ENCODE measurements at regions not wholly inside any gene's neighbourhood (a gene's known extent, or its start where the extent isn't known, plus 50 kb on each side); places are given as distances from the start of the nearest gene placed in this dataset.

DNA sequence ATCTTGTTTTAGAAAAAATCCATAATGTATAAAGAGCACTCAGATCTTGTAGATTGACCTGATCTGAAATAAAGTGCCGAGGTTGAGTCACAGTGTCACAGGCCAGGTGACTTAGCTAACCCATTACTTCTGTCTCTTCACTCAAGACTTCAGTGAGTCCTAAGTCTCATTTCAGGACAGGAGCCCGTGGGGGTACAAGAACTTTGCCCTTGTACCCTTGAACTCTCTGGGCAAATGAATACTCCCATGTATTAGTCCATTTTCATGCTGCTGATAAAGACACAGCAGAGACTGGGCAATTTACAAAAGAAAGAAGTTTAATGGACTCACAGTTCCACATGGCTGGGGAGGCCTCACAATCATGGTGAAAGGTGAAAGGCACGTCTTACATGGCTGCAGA is 160.2 kb downstream of the ZPLD1 start:
- POLR2A ChIA-PET, result no interaction called here
- CTCF ChIA-PET, result no interaction called here

DNA sequence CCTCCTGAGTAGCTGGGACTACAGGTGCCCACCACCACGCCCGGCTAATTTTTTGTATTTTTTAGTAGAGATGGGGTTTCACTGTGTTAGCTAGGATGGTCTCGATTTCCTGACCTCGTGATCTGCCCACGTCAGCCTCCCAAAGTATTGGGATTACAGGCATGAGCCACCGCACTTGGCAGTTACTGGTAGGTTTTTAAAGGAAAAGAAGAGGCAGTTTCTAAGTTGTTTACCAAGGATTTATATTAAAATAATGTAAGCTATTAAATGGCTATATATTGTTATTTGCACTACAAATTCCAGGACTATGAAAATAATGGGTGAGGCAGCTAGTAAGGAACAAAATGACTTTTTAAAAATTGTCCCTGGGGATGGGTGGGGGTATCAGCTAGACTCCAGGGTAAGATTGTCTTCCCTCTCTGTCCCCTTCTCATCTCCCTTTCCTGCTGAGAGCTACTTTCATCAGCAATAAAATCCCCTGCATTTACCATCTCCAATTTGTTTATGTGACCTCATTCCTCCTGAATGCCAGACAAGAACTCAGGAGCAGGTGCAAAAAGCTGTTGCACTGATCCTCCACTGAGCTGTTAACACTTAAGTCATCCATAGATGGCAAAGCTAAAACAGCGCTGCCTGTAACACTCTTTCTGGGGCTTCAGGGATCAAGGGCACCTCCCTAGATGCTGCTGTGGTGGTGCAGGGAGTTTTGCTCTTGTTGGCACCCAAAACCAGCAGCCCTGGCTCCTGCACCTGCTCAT is 165.2 kb downstream of the ZPLD1 start:
- POLR2A ChIA-PET, result no interaction called here

DNA sequence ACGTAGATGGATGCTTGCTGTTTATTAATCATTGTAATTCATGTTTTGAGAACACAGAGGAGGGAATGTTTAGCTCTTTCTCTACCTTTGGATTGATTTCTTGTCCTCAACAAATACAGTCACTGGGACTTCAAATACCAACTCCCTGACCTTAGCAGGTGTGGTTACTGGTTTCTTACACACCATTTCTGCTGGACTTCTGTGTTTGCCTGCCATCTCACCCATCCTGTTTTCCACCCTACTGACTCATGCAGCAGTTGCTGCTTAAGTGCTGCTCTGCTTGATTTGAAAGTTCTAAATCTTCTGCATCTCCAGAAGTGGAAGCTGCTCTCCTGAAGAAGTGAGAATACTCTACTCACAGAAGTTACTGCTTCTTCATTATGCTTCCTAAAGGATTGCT is 170.3 kb downstream of the ZPLD1 start:
- POLR2A ChIA-PET, result no interaction called here
- CTCF ChIA-PET, result no interaction called here

More for the DNA sequence above, 165.2 kb downstream of the ZPLD1 start:
- CTCF ChIA-PET, result interaction anchor here (0.6 kb wide), 1 partner anchor 359 kb away, joined by 3 read pairs; no protein-coding TSS in a partner anchor

DNA sequence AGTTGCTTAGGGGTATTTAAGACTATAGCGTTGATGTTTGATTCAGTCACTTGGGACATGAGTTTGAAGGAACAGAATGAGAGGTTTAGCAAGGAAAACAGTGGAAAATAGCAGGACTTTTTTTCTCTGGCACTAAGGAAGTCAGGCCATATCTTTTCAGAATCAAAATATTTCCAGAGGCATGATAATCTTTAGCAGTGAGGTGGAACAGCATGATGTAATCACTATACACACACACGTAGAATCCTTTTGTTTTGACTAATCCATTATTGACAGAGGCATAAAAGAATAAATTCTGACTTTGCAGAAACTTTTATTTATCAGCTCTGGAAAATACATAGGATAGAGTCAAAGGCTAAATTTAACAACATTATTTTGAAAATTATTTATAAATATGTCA is 174.1 kb downstream of the ZPLD1 start:
- ChIA-PET POLR2A (no interaction called here), CTCF (no interaction called here)

DNA sequence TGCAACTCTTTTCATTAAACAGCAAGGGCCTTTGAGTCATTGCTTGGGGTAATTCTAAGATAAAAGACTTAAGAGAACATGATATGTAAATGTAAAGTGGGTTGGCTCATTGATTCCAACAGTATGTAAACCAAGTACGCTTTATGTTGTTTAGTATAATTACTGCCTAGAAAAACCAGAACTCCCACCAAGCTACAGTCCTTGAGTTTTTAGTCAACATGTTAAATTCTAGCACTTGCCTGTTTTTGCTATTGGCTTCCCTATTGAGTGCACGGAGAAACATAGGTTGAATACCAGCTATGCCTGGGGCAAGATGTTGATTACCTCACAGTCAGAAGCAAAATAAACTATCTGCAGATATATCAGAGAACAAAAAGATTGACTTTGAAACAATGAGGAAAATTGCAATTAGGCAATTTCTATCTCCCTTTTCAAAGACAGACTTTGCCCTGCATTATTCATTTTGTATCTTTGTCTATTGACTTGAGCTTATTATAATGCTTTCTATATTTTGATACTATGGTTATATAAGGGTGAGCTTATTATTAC is 179.3 kb downstream of the ZPLD1 start:
- CTCF ChIA-PET, result no interaction called here
- POLR2A ChIA-PET, result no interaction called here

DNA sequence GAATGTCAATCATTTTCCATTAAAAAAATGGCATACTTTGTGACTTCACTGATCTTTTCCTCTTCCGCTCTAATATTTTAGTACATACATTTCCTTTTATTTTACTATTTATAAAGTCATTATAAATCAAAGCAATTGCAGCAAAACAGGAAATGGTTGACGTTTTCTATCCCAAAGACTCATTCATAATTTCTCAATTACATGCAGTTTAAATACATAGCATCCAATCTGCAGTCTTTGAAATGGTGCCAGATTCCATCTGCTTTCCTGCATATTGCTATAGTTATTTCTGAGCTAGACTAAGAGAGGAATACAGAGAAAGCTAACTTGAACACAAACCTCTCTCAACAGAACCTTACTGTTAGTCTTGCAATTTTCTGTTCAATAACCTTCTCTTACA is 179.8 kb downstream of the ZPLD1 start:
- CTCF ChIA-PET, result no interaction called here

DNA sequence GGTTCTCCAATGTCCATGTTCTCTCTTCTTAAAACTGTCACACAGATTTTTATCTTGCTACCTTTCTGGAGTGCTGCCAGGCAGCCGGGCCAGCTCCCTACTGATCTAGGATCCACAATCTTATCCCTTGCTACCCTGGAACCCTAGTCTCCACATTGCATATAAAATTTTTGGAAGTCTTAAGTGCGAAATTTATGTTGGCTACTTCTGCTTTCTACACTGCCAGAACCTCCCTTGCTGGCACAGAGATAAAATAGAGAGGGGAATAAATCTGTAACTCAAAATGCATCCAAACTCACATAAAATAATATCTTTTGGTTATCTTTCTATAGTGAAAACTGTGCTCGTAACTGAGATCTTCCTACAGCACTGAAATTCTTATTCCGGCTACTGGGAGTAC is 182.6 kb downstream of the ZPLD1 start:
- POLR2A ChIA-PET, result no interaction called here

More for the DNA sequence above, 179.8 kb downstream of the ZPLD1 start:
- POLR2A ChIA-PET, result no interaction called here

DNA sequence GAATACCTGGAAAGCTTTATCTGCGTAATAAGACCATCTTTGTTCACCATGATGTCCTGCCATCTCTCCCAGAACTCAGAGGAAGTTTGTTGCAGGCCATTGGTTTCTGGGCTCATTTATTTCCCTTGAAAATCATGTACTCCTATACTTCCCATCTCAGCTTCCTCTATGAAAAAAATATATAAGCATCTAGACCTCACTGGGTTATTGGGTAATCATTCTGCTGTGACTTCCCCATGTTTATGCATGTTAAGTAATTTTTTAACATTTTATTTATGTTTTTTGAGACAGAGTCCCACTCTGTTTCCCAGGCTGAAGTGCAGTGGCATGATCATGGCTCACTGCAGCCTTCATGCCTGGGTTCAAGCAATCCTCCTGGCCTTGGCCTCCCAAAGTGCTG is 184.5 kb downstream of the ZPLD1 start:
- ChIA-PET POLR2A (no interaction called here), CTCF (no interaction called here)

More for the DNA sequence above, 182.6 kb downstream of the ZPLD1 start:
- CTCF ChIA-PET, result no interaction called here

DNA sequence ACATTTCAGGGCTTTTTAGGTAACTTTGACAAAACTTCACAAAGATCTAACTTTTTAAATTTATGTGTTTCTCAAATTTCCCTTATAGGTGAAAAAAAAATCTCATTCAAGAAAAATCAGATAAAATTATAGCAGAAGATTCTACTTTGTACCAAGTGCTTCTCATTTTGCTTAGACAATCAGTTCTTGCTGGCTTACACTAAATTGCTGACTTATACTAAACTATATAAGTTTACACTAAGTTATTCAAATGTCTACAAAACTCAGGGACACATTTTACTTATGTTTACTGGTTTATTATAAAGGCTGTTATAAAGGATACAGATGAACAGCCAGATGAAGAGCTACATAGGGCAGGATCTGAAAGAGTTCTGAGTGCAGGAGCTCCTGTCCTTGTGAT is 195.1 kb downstream of the ZPLD1 start:
- POLR2A ChIA-PET, result no interaction called here
- CTCF ChIA-PET, result no interaction called here

DNA sequence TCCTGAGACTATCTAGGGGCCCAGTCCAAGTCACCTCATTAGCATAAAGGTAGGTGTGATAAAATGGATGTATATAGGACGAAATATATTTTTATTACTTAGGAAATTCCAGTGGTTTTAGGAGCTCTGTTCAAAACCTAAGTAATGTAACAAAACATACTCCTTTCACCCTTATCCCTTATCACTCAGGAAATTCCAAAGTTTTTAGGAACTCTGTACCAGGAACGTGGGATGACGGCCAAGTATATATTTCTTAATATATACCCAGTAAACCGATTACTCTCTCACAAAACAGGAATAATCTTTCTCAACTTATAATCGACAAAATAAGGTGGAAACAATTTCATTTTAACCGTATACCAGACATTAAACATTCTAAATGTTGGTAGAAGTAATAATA is 195.7 kb downstream of the ZPLD1 start:
- CTCF ChIA-PET, result no interaction called here
- POLR2A ChIA-PET, result no interaction called here

DNA sequence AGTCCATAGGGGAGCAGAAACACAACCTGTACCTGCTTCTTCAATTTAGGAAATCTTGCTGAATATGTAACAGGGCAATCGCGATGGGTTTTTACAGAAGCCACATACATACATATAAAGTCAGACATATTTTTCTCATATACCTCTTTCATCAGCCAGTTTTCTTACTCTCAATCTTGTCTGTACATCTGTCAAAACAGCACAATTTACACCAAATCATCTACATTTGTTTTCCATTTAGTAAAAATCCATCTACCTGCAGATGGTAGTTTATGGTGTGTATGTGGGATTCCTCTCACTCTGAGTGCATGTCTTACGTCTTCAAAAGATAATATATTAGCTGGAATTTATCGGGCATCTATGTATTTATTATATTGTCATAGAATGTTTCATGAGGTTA is 208.7 kb downstream of the ZPLD1 start:
- POLR2A ChIA-PET, result no interaction called here
- CTCF ChIA-PET, result no interaction called here

DNA sequence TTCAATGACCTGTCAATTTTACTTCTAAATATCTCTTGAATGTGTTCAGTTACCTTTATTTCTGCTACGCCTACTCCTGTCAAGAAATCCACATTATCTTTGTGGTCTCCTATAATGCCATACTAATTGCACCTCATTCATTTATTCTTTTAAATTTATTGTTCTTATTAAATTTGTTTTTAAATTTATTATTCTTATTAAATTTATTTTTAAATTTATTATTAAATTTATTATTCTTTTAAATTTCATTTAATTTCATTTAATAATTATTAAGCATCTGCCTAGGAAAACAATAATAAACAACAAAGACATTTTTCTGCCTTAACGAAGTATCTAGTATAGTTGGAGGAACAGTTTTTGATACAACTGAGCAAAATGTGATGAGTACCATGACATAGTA is 211.7 kb downstream of the ZPLD1 start:
- CTCF ChIA-PET, result no interaction called here

DNA sequence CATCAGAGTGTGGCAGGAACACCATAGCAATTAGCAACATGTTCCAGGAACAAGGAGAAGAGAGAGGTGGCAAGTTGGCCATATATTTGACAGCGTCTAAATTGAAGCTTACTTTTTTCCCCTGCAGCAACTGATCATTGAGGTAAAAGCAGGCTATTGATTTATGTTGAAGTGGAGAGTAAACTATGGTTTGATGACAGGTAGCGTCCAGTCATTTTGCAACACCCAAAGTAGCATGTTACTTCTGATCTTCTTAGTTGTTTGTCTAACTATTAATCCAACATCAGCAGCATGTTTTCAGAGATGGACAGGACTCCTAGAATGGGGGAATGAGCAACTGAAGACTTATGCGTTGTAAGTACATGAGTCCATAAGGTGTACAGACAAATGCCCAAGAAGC is 225.8 kb downstream of the ZPLD1 start:
- POLR2A ChIA-PET, result no interaction called here
- CTCF ChIA-PET, result no interaction called here

More for the DNA sequence above, 211.7 kb downstream of the ZPLD1 start:
- POLR2A ChIA-PET, result no interaction called here

DNA sequence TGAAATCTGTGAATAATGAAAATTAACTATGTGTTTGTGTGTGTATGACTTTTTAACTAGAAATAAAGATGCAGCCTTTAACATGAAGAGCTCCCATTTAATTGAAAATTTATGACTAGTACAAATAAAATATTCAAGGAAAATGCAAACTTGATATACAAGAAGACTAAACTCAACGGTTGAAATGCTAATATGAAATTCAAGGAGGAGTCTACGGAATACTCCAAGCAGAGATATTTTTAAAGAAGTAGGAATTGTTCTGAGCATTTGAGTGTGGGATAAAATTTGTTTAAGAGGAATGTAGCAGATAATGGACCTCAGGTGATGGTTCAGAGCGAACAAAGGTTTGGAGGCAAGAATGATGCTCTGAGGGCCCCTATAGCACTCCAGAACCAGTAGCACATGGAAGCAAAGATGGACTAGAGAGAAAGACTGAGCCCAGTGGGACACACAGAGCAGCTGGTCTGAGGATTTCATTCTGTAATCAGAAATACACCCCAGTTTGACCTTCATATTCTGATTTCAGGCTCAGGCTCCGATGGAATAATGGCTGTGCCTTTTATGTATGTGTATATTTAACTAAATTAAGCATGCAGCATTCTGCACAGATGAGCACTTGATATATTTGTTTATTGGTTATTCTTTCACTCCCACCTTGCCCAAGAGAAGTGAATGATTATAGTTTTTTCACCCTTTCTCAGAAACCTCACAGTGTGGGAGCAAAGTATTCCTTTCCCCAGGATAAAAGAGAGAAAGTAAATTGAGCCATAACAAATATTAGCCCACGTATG is 227.1 kb downstream of the ZPLD1 start:
- POLR2A ChIA-PET, result no interaction called here
- CTCF ChIA-PET, result no interaction called here

DNA sequence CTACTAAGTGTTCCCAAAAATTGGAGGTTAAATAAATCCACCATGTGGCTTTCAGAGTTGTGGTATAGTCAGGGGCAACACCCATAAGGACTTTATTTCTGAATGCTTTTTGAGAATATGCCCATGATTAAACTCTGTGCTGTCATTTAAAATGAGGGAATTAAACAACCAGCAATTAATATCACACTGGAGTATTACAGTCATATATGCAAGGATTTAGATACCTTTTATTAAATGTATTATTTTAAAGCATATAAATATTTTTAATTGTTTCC is 227.6 kb downstream of the ZPLD1 start:
- POLR2A ChIA-PET, result no interaction called here
- CTCF ChIA-PET, result no interaction called here

DNA sequence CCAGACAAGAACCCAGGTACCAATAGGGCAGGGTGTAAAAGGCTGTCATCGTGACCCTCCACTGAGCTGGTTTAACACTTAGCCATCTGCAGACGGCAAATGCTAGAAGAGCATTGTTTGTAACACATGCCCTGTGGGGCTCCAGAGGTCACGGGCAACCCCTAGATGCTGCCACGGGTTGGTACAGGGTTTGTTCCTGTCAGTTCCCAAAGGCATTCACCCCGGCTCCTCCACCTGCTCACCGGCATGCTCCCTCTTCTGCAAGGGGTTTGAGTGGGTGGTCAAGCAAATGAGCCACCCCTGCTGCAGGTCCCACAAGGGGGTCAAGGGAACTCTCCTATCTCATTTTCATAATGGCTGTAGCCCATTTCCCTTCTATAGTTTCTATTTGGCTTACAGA is 229.3 kb downstream of the ZPLD1 start:
- ChIA-PET POLR2A (no interaction called here), CTCF (no interaction called here)

DNA sequence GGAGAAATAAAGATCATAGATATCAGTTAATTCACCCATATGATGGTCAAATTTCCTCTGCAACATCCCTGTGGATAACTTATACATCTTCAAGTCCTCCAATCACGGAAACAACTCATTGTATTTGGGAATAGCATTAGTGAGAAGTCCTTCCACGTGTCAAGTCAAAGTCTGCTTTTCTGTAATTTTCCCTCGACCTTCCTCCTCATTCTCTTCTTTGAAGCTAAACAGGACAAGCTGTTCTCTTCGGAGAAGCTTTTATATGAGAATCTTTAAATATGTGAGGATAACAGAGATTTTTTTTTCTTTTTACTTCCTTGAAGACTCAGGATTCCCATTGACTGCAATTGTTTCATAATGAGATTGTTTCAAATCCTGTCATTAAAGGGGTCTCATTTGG is 230.4 kb downstream of the ZPLD1 start:
- POLR2A ChIA-PET, result no interaction called here
- CTCF ChIA-PET, result no interaction called here

DNA sequence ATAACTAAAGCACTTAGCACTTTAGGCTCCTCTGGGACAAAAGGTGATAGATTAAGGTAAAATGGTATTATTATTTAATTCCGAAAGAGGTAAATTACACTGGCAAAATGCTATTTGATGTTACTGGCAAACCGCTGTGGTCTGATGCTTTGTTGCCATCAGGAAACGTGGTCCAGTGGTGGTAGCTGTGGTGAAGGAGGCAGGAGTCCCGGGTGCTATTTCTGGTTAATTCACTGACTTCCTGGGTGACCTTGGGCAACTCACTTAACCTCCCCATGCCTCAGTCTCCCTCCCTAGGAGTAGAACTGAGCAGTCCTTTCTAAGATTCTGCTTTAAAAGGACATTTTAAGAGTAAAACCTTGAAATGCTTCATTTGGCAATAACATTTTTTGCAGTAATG is 233.4 kb downstream of the ZPLD1 start:
- CTCF ChIA-PET, result no interaction called here
- POLR2A ChIA-PET, result no interaction called here

DNA sequence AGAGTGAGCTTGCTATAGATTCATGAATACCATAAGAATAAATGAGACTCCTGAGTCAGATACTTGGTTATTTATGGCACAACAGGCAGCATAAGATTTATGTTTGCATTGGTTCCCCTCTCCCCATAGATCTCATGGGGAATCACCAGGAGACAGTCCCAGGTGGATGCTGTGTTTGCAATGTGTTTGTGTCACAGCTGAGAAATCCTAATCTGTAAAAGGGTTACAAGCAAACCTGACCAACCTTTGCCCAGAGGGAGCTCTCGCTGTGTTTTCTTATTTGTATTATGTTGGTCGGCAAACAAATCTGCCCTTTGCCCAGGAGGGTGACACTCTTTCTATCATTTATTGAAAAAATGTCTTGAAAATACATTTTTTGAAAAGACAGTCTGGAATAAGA is 236.2 kb downstream of the ZPLD1 start:
- CTCF ChIA-PET, result no interaction called here
- POLR2A ChIA-PET, result no interaction called here

DNA sequence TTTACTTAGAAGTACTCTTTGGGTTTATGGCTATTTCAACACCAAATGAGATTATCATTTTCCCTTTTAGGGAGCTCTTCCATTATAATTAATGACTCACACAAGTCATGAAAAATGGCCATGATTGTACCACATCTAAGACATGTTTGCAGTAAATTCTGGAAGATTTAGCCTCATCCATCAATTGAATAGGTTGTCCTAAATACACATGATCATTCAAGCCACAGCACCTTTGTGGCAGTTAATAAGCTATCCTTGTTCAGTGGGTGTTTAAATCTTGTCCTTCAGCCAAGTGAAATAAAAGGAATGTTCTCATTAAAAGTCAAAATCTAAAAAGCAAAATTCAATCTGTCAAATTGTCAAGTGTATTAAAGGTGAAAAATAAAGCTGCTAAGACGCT is 237.5 kb downstream of the ZPLD1 start:
- ChIA-PET POLR2A (no interaction called here), CTCF (no interaction called here)

DNA sequence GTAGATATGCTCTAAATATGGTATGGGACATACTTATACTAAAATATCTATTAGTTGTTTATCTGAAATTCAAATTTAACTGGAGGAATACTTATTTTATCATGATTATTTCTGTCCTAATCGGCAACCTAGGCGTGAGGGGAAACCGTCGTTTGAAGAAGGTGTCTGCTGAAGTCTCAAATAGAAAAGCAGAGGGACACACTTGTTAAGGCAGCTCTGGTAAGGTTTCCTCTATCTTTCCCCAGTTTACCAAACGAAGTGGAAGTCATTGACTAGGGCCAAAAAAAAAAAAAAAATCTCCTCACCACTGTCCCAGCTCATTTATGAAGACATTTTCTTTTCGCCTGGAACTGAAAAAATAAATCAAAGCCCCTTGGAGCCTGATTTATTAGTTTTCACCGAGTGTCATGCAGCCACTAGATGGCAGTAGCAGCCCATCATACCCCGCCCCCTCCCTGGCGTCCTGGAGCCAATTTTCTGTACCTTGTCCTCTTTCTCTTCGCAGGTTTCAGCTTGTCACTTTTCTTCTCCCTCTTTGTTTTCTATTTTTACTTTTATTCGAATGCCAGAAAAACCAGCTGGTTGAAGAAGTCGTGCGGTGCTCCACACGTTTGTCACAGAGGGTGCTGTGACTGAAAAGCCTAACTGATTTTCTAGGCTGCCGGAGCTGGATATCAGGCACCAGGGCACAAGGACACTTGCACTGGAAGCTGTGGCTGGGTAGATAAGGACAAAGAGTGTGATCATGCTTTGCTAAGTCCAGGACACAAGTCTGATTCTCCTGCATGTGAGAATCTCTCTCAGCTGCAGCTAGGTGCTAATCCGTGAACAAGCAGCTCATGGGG is 238.7 kb downstream of the ZPLD1 start:
- POLR2A ChIA-PET, result no interaction called here

More for the DNA sequence above, 238.7 kb downstream of the ZPLD1 start:
- CTCF ChIA-PET, result interaction anchor here (0.7 to 1.2 kb wide), 5 partner anchors 11 to 604 kb away, joined by 3 to 6 read pairs (median 3); no protein-coding TSS in a partner anchor

Measured in activated CD8-positive, alpha-beta memory T cell treated with anti-CD3 and anti-CD28 coated beads for 36 hours (primary cell).